Activated CD4-positive, alpha-beta T cell treated with anti-CD3 and anti-CD28 coated beads, Interleukin-2, amount 10 ng/mL, durations not matched to agents 7 days and 5 days (primary cell): ENCODE measurements at regions not wholly inside any gene's neighbourhood (a gene's known extent, or its start where the extent isn't known, plus 50 kb on each side); places are given as distances from the start of the nearest gene placed in this dataset.
A peak's percentile ranks its signal among the peaks of the same experiment; 100 is the strongest.
"Not testable (repeated sequence)": the region's sequence is repeated elsewhere in the genome, so short reads cannot be mapped to it uniquely, and the experiment has no call there.

ENCODE experiments used
- CTCF ChIA-PET: fragments of 350-600 bp; sonication (Branson Sonifier 250); formaldehyde crosslinking; loops from one replicate; lab custom pipeline; 2021; ENCODE audit warnings: antibody characterized with exemption; lab: Charles Lee
- POLR2A ChIA-PET: fragments of 350-600 bp; sonication (Branson Sonifier 250); formaldehyde crosslinking; loops from one replicate; lab custom pipeline; 2021; ENCODE audit warnings: antibody characterized with exemption; lab: Charles Lee
- DNase-seq: peaks from one replicate; pipeline ENCODE4 v3.0.0-alpha.2; 2020
- H3K27ac Mint-ChIP-seq: one replicate; pipeline ENCODE4 v1.8.0; 2021; ENCODE audit warnings: mild to moderate bottlenecking, moderate library complexity, mixed read lengths
- H3K27me3 Mint-ChIP-seq: one replicate; pipeline ENCODE4 v1.8.0; 2021; ENCODE audit warnings: mixed read lengths
- H3K36me3 Mint-ChIP-seq: one replicate; pipeline ENCODE4 v1.8.0; 2021; ENCODE audit warnings: low read depth, mixed read lengths
- H3K4me1 Mint-ChIP-seq: one replicate; pipeline ENCODE4 v1.8.0; 2021; ENCODE audit warnings: mixed read lengths
- H3K4me3 Mint-ChIP-seq: one replicate; pipeline ENCODE4 v1.8.0; 2021; ENCODE audit warnings: mild to moderate bottlenecking, moderate library complexity, mixed read lengths
- H3K9me3 Mint-ChIP-seq: one replicate; pipeline ENCODE4 v1.8.0; 2021; ENCODE audit warnings: mixed read lengths

GRCh38 chr11:128039140-128040021 is 548.0 kb downstream of the ETS1 start:
- Mint-ChIP-seq H3K36me3 (peaks cover 17% of the 10 kb centered on the region), H3K4me3 (peak overlapping the region; percentile 60), H3K27ac (peak overlapping the region; percentile 97), H3K27me3 (no peaks in the 10 kb centered on the region), H3K9me3 (peaks cover 13% of the 10 kb centered on the region), H3K4me1 (peaks cover 42% of the 10 kb centered on the region)
- DNase-seq = peak; percentile 87
- POLR2A ChIA-PET = interaction anchor here (0.7 to 0.8 kb wide), 2 partner anchors 12 to 14 kb away, joined by 3 to 4 read pairs; no protein-coding TSS in a partner anchor
- CTCF ChIA-PET = interaction anchor here (0.5 to 3.6 kb wide), 27 partner anchors 9 to 1764 kb away, joined by 3 to 26 read pairs (median 4); no protein-coding TSS in a partner anchor

GRCh38 chr11:128036556-128037093 is 550.7 kb downstream of the ETS1 start:
- H3K36me3 Mint-ChIP-seq = peaks cover 6% of the 10 kb centered on the region
- H3K27ac Mint-ChIP-seq = no peak overlapping the region
- H3K27me3 Mint-ChIP-seq = no peaks in the 10 kb centered on the region
- H3K4me3 Mint-ChIP-seq = no peak overlapping the region
- DNase-seq = no peak
- ChIA-PET CTCF (interaction anchor here (1.4 to 3.6 kb wide), 4 partner anchors 12 to 795 kb away, joined by 3 to 26 read pairs (median 8); no protein-coding TSS in a partner anchor), POLR2A (no interaction called here)
- peaks cover 36% of the 10 kb centered on the region for H3K4me1 Mint-ChIP-seq
- H3K9me3 Mint-ChIP-seq = no peaks in the 10 kb centered on the region

- peaks cover 6% of the 10 kb centered on the region for H3K36me3 Mint-ChIP-seq
- H3K4me1 Mint-ChIP-seq = peaks cover 37% of the 10 kb centered on the region
- POLR2A ChIA-PET = no interaction called here
- CTCF ChIA-PET = interaction anchor here (2.2 kb wide), 1 partner anchor 121 kb away, joined by 11 read pairs; no protein-coding TSS in a partner anchor
- no peak for DNase-seq
- peaks cover 2% of the 10 kb centered on the region for H3K27me3 Mint-ChIP-seq
- no peak overlapping the region for H3K4me3 Mint-ChIP-seq
- no peaks in the 10 kb centered on the region for H3K9me3 Mint-ChIP-seq
- H3K27ac Mint-ChIP-seq = no peak overlapping the region
Observed at GRCh38 chr11:128036006-128036405, 551.4 kb downstream of the ETS1 start.

- H3K4me3 Mint-ChIP-seq, H3K9me3 Mint-ChIP-seq, H3K27ac Mint-ChIP-seq, POLR2A ChIA-PET, H3K36me3 Mint-ChIP-seq: not testable (repeated sequence)
- H3K27me3 Mint-ChIP-seq = peaks cover 23% of the 10 kb centered on the region
- peak; percentile 79 for DNase-seq
- CTCF ChIA-PET = interaction anchor here (0.9 to 1.3 kb wide), 4 partner anchors 12 to 487 kb away, joined by 3 to 4 read pairs (median 3); no protein-coding TSS in a partner anchor
- H3K4me1 Mint-ChIP-seq = peaks cover 11% of the 10 kb centered on the region
Observed at GRCh38 chr11:128031538-128032134, 555.7 kb downstream of the ETS1 start.

- Mint-ChIP-seq H3K27ac (no peak overlapping the region), H3K27me3 (peaks cover 27% of the 10 kb centered on the region), H3K4me1 (peaks cover 11% of the 10 kb centered on the region), H3K4me3 (no peak overlapping the region), H3K9me3 (no peaks in the 10 kb centered on the region), H3K36me3 (no peaks in the 10 kb centered on the region)
- no peak for DNase-seq
- ChIA-PET CTCF (interaction anchor here (0.5 to 2.6 kb wide), 6 partner anchors 9 to 832 kb away, joined by 3 to 16 read pairs (median 3); no protein-coding TSS in a partner anchor), POLR2A (no interaction called here)
Observed at GRCh38 chr11:128029219-128029722, 558.1 kb downstream of the ETS1 start.

GRCh38 chr11:128026596-128026995 is 560.8 kb downstream of the ETS1 start:
- peaks cover 11% of the 10 kb centered on the region for H3K4me1 Mint-ChIP-seq
- no peak for DNase-seq
- H3K27me3 Mint-ChIP-seq = peaks cover 27% of the 10 kb centered on the region
- no peaks in the 10 kb centered on the region for H3K36me3 Mint-ChIP-seq
- POLR2A ChIA-PET = no interaction called here
- no peak overlapping the region for H3K27ac Mint-ChIP-seq
- H3K9me3 Mint-ChIP-seq = no peaks in the 10 kb centered on the region
- H3K4me3 Mint-ChIP-seq = no peak overlapping the region
- CTCF ChIA-PET = interaction anchor here (1.1 kb wide), 1 partner anchor 131 kb away, joined by 4 read pairs; no protein-coding TSS in a partner anchor

GRCh38 chr11:128022761-128023160 is 564.6 kb downstream of the ETS1 start:
- no peak for DNase-seq
- H3K27ac Mint-ChIP-seq = no peak overlapping the region
- no peak overlapping the region for H3K4me3 Mint-ChIP-seq
- H3K4me1 Mint-ChIP-seq = peaks cover 8% of the 10 kb centered on the region
- no peaks in the 10 kb centered on the region for H3K9me3 Mint-ChIP-seq
- no peaks in the 10 kb centered on the region for H3K36me3 Mint-ChIP-seq
- CTCF ChIA-PET = interaction anchor here (0.9 kb wide), 1 partner anchor 135 kb away, joined by 5 read pairs; no protein-coding TSS in a partner anchor
- POLR2A ChIA-PET = no interaction called here
- H3K27me3 Mint-ChIP-seq = peaks cover 15% of the 10 kb centered on the region

- Mint-ChIP-seq H3K27ac (no peak overlapping the region), H3K4me1 (peaks cover 8% of the 10 kb centered on the region), H3K9me3 (no peaks in the 10 kb centered on the region), H3K4me3 (no peak overlapping the region), H3K27me3 (peaks cover 10% of the 10 kb centered on the region), H3K36me3 (no peaks in the 10 kb centered on the region)
- ChIA-PET POLR2A (no interaction called here), CTCF (interaction anchor here (0.9 kb wide), 1 partner anchor 135 kb away, joined by 5 read pairs; no protein-coding TSS in a partner anchor)
- DNase-seq = no peak
Observed at GRCh38 chr11:128022007-128022368, 565.4 kb downstream of the ETS1 start.

GRCh38 chr11:128021349-128022006 is 565.9 kb downstream of the ETS1 start:
- Mint-ChIP-seq H3K27ac (no peak overlapping the region), H3K27me3 (peaks cover 8% of the 10 kb centered on the region), H3K9me3 (no peaks in the 10 kb centered on the region), H3K4me1 (peaks cover 8% of the 10 kb centered on the region), H3K36me3 (no peaks in the 10 kb centered on the region), H3K4me3 (no peak overlapping the region)
- CTCF ChIA-PET = interaction anchor here (1.0 to 2.1 kb wide), 2 partner anchors 11 to 136 kb away, joined by 3 to 5 read pairs; no protein-coding TSS in a partner anchor
- POLR2A ChIA-PET = no interaction called here
- no peak for DNase-seq

GRCh38 chr11:128018692-128019091 is 568.7 kb downstream of the ETS1 start:
- peaks cover 8% of the 10 kb centered on the region for H3K4me1 Mint-ChIP-seq
- no peak overlapping the region for H3K27ac Mint-ChIP-seq
- H3K4me3 Mint-ChIP-seq = no peak overlapping the region
- no peaks in the 10 kb centered on the region for H3K9me3 Mint-ChIP-seq
- ChIA-PET POLR2A (no interaction called here), CTCF (no interaction called here)
- DNase-seq = no peak
- H3K36me3 Mint-ChIP-seq = no peaks in the 10 kb centered on the region
- H3K27me3 Mint-ChIP-seq = peaks cover 12% of the 10 kb centered on the region

- Mint-ChIP-seq H3K4me1 (no peaks in the 10 kb centered on the region), H3K27me3 (peaks cover 22% of the 10 kb centered on the region), H3K9me3 (peaks cover 3% of the 10 kb centered on the region), H3K27ac (no peak overlapping the region), H3K4me3 (no peak overlapping the region), H3K36me3 (no peaks in the 10 kb centered on the region)
- ChIA-PET CTCF (interaction anchor here (0.8 kb wide), 1 partner anchor 15 kb away, joined by 3 read pairs; no protein-coding TSS in a partner anchor), POLR2A (no interaction called here)
- DNase-seq = no peak
Observed at GRCh38 chr11:128005562-128005961, 581.8 kb downstream of the ETS1 start.

- DNase-seq = no peak
- Mint-ChIP-seq H3K4me3 (no peak overlapping the region), H3K4me1 (no peaks in the 10 kb centered on the region), H3K27ac (no peak overlapping the region), H3K9me3 (no peaks in the 10 kb centered on the region), H3K36me3 (no peaks in the 10 kb centered on the region), H3K27me3 (peaks cover 17% of the 10 kb centered on the region)
- ChIA-PET CTCF (interaction anchor here (0.8 kb wide), 1 partner anchor 159 kb away, joined by 3 read pairs; no protein-coding TSS in a partner anchor), POLR2A (no interaction called here)
Observed at GRCh38 chr11:127998421-127998820, 588.9 kb downstream of the ETS1 start.
